GM19468 (cell line): ENCODE measurements at regions not wholly inside any gene's neighbourhood (a gene's known extent, or its start where the extent isn't known, plus 50 kb on each side); places are given as distances from the start of the nearest gene placed in this dataset.

ENCODE experiments used
- ATAC-seq: cut with Tn5 transposase; IDR thresholded peaks from one replicate; pipeline ENCODE4 v1.9.1; 2021; ENCODE audit warnings: mild to moderate bottlenecking, moderate library complexity, moderate number of reproducible peaks; ENCODE audit not compliant: unreplicated experiment; ENCODE audit errors: extremely low read depth

DNA sequence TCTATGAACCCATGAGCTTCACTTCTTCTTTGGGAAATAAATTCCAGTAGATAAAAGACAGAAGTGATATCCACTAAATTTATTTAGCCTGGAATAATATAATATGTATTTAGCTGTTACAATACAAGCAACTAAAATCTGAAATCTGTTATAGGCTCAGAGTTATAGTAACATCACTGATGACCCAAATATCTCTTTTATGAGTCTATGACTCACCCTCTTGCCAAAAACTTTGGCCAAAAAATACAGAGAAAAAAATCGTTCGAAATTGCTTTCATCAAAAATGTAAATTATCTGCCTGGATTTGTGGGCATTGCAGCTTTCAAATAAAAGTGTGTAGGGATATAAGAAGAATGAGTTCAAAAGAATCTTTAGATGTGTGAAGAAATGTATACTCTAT, 89.4 kb upstream of the DKK2 start:
- ATAC-seq = no peak

DNA sequence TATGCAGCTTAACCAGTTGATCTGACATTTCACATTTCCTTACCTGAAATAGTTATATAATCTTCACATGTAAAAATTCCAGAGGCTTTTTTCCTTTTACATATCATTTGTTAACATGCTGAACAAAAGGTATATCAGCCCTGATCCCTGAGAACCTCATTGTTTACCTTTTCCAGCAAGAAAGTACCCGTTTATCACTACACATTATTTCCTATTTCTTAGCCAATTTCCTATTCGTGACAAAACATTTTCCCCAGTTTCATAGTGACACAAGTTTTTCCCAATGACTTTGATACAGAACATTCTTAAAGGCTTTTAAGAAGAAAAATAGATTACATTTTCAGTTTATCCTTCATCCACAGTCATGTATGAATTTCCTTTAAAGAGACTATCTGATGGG, 86.6 kb upstream of the DKK2 start:
- ATAC-seq = no peak

DNA sequence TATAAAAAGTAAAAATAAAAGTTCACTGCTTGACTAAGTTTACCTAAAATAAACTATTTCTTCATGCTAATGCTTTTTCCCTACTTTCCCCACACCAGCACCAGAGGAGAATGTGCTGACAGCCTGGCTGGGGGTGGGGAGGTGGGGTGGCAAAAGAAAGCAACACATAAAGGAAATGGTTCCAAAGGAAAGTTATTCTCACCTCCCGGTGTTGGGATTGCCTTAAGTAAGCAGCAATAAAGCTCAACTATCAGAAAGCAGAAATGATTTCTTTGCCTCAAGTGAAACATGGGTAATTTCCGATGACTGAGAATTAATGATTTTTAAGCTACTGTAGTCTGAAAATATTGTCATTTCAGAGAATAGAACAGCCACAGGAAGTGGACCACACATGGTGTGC, 84.5 kb upstream of the DKK2 start:
- ATAC-seq = no peak

DNA sequence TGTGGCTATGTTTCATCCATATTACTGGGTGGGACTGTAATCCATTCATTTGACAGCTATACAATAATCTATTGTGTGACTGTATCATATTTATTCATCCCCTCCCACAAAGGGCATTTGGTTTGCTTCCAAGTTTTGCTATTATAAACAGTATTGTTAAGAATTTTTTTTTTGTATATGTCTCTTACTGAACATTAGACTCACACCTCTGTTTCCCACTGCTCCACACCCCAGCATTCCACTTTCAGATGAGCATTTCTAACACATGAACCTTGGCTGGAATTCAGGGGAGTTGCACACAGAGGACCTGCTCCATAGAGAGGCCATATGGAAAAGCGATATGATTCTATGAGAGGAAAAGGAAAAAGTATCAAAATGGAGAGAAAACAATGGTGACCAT, 81.6 kb upstream of the DKK2 start:
- no peak for ATAC-seq

DNA sequence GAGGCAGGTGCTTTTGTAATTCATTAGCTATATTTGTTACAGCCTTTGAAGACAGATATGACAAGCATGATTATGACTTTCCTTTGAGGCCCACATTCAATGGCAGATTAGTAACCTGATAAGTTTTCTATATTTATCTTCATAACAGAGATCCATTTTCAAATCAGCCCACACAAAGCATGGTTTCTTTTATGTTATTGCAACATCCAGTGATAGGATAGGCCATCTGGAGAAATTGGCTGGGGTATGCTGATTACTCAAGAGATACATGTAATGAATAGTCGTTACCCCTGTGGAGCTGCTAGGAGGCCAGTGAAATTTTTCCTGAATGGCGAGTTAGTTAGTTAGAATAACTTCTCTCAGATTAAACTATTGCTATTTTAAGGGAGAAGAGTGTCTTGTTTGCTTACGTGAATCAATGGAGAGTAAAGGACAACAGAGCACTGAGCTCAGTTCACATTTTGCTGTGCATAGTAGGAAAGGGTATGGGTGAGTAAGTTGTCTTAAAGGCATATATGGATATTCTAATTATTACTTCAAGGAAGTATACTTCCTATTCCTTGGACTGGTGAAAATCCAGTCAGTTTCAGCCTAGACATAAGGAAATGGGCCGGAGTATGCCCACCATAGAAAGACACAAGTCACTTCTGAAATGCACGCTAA, 79.2 kb upstream of the DKK2 start:
- ATAC-seq = no peak

DNA sequence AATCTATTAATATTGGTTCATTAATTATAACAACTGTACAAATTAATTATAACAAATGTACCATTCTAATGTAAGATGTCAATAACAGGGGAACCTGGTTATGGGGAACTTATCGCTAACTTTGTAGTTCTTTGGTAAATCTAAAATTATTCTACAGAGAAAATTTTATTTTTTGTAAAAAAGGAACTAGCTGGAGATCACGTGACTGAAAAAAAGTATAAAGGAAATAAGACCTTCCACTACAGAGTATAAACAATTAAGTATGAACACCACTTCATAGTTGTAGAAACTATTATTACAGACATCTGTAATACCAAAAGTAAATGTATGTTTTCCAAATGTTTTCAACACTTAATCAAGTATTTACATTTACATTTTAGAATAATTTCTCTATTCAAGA, 77.9 kb upstream of the DKK2 start:
- ATAC-seq = no peak

DNA sequence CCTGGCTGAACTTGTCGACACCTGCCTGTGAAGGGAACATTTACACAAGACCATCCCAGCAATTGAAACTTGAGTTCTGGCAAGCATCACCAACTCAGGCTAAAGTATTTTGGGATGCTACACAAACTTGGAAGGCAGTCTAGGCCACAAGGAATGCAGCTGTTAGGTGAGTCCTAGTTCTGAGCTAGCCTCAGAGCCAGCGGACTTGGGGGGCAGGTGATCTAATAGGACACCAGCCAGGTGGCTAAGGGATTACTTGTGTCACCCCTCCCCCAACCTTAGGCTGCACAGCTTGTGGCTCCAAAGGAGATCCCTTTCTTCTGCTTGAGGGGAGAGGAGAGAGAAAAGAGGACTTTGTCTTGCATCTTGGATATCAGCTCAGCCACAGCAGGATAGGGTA, 62.3 kb upstream of the DKK2 start:
- no peak for ATAC-seq

DNA sequence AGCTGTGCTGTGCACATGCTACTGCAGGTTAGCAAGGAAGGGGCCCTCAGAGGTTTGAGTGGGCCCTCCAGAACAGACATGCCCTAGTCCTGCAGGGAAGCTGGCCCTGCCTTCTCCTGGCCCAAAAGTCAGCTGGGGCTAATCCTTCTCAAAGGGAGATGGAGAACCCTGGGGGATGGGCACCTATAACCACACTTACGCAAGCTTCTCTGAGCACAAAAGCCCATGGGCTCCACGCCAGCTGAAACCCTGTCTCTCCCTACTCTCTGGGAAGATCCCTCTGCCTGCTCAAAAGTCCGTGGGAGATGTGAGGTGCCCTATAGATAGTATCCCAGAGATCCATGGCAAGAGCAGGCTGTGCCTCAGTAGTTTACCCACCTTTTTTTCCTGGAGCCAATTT, 58.9 kb upstream of the DKK2 start:
- no peak for ATAC-seq

DNA sequence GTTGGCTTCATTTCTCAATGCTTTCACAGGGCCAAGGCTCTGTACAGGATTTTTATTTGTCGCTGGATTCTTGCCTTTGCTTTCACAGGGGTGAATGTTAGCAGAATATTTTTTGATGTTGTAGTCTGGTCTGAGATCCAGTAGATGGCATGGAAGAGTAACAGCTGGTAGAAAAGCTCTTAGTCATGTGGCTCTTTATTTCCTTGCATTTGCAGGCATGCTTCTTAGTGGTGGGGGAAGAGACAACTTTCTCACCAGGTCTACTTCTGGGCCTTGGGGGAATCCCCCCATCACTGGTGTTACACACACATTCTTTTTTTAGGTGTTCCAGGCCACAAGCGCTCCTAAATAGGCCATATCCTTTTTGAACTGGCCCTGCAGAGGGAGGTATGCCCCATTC, 58.2 kb upstream of the DKK2 start:
- no peak for ATAC-seq
